ENCODE measurements at regions not wholly inside any gene's neighbourhood (a gene's known extent, or its start where the extent isn't known, plus 50 kb on each side); places are given as distances from the start of the nearest gene placed in this dataset.

- Histone ChIP-seq H3K14ac (ENCODE audit: insufficient read length) (no peak overlapping the region), H2BK12ac (ENCODE audit: low read depth, low read length) (no peak overlapping the region), H2BK20ac (ENCODE audit: low read length) (no peak overlapping the region), H3K79me1 (ENCODE audit: low read depth, low read length) (no peaks in the 10 kb centered on the region), H3K27me3 (replicated peaks in 1 of 4; ENCODE audit: control insufficient read depth in 3 of 4, extremely low read depth in 1 of 4, insufficient read depth in 3 of 4, low read length in 3 of 4) (no peaks in the 10 kb centered on the region), H2BK120ac (replicated peaks; ENCODE audit: low read depth, low read length) (no peak overlapping the region), H3K4me3 (ENCODE audit: extremely low read depth in 1 of 4, insufficient read depth in 2 of 4, low read depth in 3 of 4, low read length in 4 of 4) (no peak overlapping the region), H3K4me2 (ENCODE audit: insufficient read depth in 1 of 2, low read depth in 2 of 2, low read length in 2 of 2) (no peak overlapping the region), H4K5ac (ENCODE audit: insufficient read length, low read depth, low read length) (no peak overlapping the region), H4K20me1 (replicated peaks in 1 of 2; ENCODE audit: control insufficient read depth in 1 of 2, insufficient read depth in 2 of 2, low read length in 2 of 2) (no peaks in the 10 kb centered on the region), H3K79me2 (ENCODE audit: control insufficient read depth in 1 of 2, insufficient read depth in 2 of 2, low read length in 2 of 2) (no peaks in the 10 kb centered on the region), H3K23me2 (ENCODE audit: low read depth, low read length) (no peaks in the 10 kb centered on the region), H2BK15ac (ENCODE audit: low read length) (no peak overlapping the region), H4K91ac (replicated peaks; ENCODE audit: insufficient read length, low read length) (no peak overlapping the region), H3K36me3 (ENCODE audit: control insufficient read depth in 2 of 4, insufficient read depth in 4 of 4, low read length in 3 of 4) (no peaks in the 10 kb centered on the region), H3K9ac (replicated peaks in 1 of 4; ENCODE audit: extremely low read depth in 1 of 4, low read depth in 3 of 4, low read length in 3 of 4) (no peak overlapping the region), H3K18ac (ENCODE audit: extremely low read depth, low read length) (no peak overlapping the region), H2BK5ac (ENCODE audit: low read depth, low read length) (no peak overlapping the region), H3K27ac (ENCODE audit: low read depth, low read length) (no peak overlapping the region), H3K4ac (replicated peaks; ENCODE audit: insufficient read length, low read depth, low read length) (no peak overlapping the region), H2AK5ac (ENCODE audit: low read depth, low read length) (no peak overlapping the region), H3K4me1 (replicated peaks in 1 of 4; ENCODE audit: control insufficient read depth in 3 of 4, insufficient read depth in 4 of 4, low read length in 3 of 4) (no peaks in the 10 kb centered on the region), H3K9me3 (ENCODE audit: insufficient read depth in 2 of 2, low read depth in 1 of 2, low read length in 1 of 2) (peaks cover 32 to 86% of the 10 kb centered on the region in 2 experiments), H3K23ac (ENCODE audit: insufficient read length) (no peak overlapping the region), H4K8ac (ENCODE audit: extremely low read depth, insufficient read depth, low read length) (no peak overlapping the region), H3K56ac (replicated peaks; ENCODE audit: insufficient read length, low read depth, low read length) (no peak overlapping the region), H2AFZ (ENCODE audit: low read length) (no peak overlapping the region)
- DNase-seq (ENCODE audit: low read depth in 1 of 2, low spot score in 2 of 2): no peak
- WGBS, 2 experiments (ENCODE audit: extremely low coverage in 1 of 2, insufficient coverage in 1 of 2, insufficient read length in 1 of 2, insufficient replicate concordance in 2 of 2, low coverage in 1 of 2, low lambda C conversion rate in 2 of 2, missing lambda C conversion rate in 1 of 2): 76% methylated on average over 9 of the region's 9 CpGs; no CpG with 5 or more reads in 1 of the 2 experiments
- CTCF ChIA-PET (ENCODE audit: partially characterized antibody): no interaction called here
- POLR2A ChIA-PET (ENCODE audit: partially characterized antibody): no interaction called here
- no peak for FAIRE-seq
- TF ChIP-seq TCF12 (IDR thresholded peaks at IDR 0.05; ENCODE audit: low read depth, low read length) (no peak), RFX5 (IDR thresholded peaks at IDR 0.05; ENCODE audit: borderline replicate concordance, low read depth, low read length) (no peak), SIX5 (IDR thresholded peaks at IDR 0.05; ENCODE audit: low read depth, low read length) (no peak), BACH1 (IDR thresholded peaks at IDR 0.05; ENCODE audit: low read length) (no peak), SP1 (IDR thresholded peaks at IDR 0.05; ENCODE audit: low read depth, low read length) (no peak), YY1 (IDR thresholded peaks at IDR 0.05; ENCODE audit: low read depth, low read length) (no peak), NRF1 (IDR thresholded peaks at IDR 0.05; ENCODE audit: low read depth, low read length) (no peak), TBP (IDR thresholded peaks at IDR 0.05; ENCODE audit: low read depth, low read length) (no peak), ATF2 (IDR thresholded peaks at IDR 0.05; ENCODE audit: low read length) (no peak), HDAC6 (IDR thresholded peaks at IDR 0.05; ENCODE audit: low read depth, low read length) (no peak), KDM5A (IDR thresholded peaks at IDR 0.05; ENCODE audit: low read length) (no peak), BCL11A (IDR thresholded peaks at IDR 0.05; ENCODE audit: low read depth in 2 of 2, low read length in 2 of 2) (no peak), ATF3 (IDR thresholded peaks at IDR 0.05; ENCODE audit: insufficient read depth, low read depth, low read length) (no peak), EZH2 (IDR thresholded peaks at IDR 0.05; ENCODE audit: low read depth, low read length, severe bottlenecking) (no peak)
Measured at GRCh38 chr14:105602243-105602750, 75.9 kb downstream of the TMEM121 start.

Data from H1 (cell line).